Keratinocyte (primary cell): ENCODE measurements at regions not wholly inside any gene's neighbourhood (a gene's known extent, or its start where the extent isn't known, plus 50 kb on each side); places are given as distances from the start of the nearest gene placed in this dataset.

Source experiments
- CTCF ChIP-seq, 3 experiments: IDR thresholded peaks in 1 of 3; conservative IDR thresholded peaks in 1 of 3; optimal IDR thresholded peaks in 1 of 3; 2 replicates in 2 of 3; 3 replicates in 1 of 3; pipeline versions ENCODE3 to v1.5.1; 2011; ENCODE audit warnings: low read length in 3 of 3, mild to moderate bottlenecking in 3 of 3, moderate library complexity in 2 of 3, control low read depth in 1 of 3, inconsistent platforms in 1 of 3; ENCODE audit not compliant: insufficient read depth in 2 of 3; ENCODE audit errors: extremely low read depth in 1 of 3
- EZH2 ChIP-seq: IDR thresholded peaks from one replicate; pipeline ENCODE4 v1.6.1; 2012; ENCODE audit warnings: inconsistent platforms, mild to moderate bottlenecking, low read length, moderate library complexity

- TF ChIP-seq CTCF (optimal IDR thresholded peaks at IDR 0.05 in 1 of 3, IDR thresholded peaks at IDR 0.05 in 1 of 3, conservative IDR thresholded peaks at IDR 0.05 in 1 of 3; ENCODE audit: extremely low read depth in 1 of 3, insufficient read depth in 2 of 3, low read length in 3 of 3) (no peak), EZH2 (no peak)
Observed at GRCh38 chr18:60978338-60978737, 354.9 kb upstream of the CDH20 start.
